Lower lobe of right lung (tissue), 2 donors: ENCODE measurements at regions not wholly inside any gene's neighbourhood (a gene's known extent, or its start where the extent isn't known, plus 50 kb on each side); places are given as distances from the start of the nearest gene placed in this dataset.

Experiments used
- ATAC-seq, 2 donors: fragments of 200-7000 bp; cut with Tn5 transposase; one replicate each; pipeline ENCODE4 v1.9.1; 2020 to 2022; ENCODE audit warnings: mild to moderate bottlenecking in 2 of 2, moderate library complexity in 2 of 2
- DNase-seq: peaks from one replicate; pipeline ENCODE4 v3.0.0-alpha.2; 2020
- H3K27ac ChIP-seq: fragments of 200-600 bp; one replicate; pipeline ENCODE4 v1.8.0; 2022
- H3K27me3 ChIP-seq: fragments of 200-600 bp; one replicate; pipeline ENCODE4 v1.8.0; 2022; ENCODE audit warnings: low read depth
- H3K36me3 ChIP-seq: fragments of 200-600 bp; one replicate; pipeline ENCODE4 v1.8.0; 2022; ENCODE audit warnings: mild to moderate bottlenecking
- H3K4me1 ChIP-seq: fragments of 200-600 bp; one replicate; pipeline ENCODE4 v1.8.0; 2022
- H3K4me3 ChIP-seq: fragments of 200-600 bp; one replicate; pipeline ENCODE4 v1.8.0; 2022; ENCODE audit warnings: mild to moderate bottlenecking
- H3K9me3 ChIP-seq: fragments of 200-600 bp; one replicate; pipeline ENCODE4 v1.8.0; 2022
- intact Hi-C: fragments of 100-400 bp; cut with DNase I; formaldehyde crosslinking; loops from one replicate; pipeline ENCODE4 v1.11.0; 2022
- TF ChIP-seq, protein P1 (sequence below): fragments of 200-600 bp; IDR thresholded peaks from one replicate; pipeline ENCODE4 v1.8.0; 2022; ENCODE audit warnings: antibody characterized with exemption, mild to moderate bottlenecking
- donor health status: DM: no; HTN: yes; CAD: no; lungs with severe emphysema.

DNA sequence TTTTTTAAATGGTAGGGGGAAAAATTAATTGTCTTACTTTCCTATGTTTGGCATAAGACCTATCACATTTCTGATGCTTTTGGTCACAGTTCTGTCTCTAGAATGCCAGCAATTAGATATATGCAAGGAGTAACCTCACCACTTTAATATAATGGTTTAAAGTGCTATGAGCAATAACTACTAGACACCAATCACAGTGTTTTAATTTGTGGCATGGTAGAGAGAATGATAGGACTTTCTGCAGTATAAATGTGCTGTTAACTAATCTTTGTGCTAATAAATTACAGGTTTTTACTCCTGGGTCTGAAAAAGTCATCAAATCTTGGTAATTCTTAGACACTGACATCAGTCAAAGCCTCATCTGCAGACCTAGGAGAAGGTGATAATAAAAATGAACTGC, 2110.3 kb downstream of the NCAM2 start:
- Histone ChIP-seq H3K9me3 (no peaks in the 10 kb centered on the region), H3K36me3 (no peaks in the 10 kb centered on the region), H3K27me3 (no peaks in the 10 kb centered on the region), H3K27ac (no peak overlapping the region), H3K4me3 (no peak overlapping the region), H3K4me1 (no peaks in the 10 kb centered on the region)
- intact Hi-C loops, result no loop called here
- ATAC-seq (no peak), DNase-seq (no peak)
- TF ChIP-seq, protein P1, sequence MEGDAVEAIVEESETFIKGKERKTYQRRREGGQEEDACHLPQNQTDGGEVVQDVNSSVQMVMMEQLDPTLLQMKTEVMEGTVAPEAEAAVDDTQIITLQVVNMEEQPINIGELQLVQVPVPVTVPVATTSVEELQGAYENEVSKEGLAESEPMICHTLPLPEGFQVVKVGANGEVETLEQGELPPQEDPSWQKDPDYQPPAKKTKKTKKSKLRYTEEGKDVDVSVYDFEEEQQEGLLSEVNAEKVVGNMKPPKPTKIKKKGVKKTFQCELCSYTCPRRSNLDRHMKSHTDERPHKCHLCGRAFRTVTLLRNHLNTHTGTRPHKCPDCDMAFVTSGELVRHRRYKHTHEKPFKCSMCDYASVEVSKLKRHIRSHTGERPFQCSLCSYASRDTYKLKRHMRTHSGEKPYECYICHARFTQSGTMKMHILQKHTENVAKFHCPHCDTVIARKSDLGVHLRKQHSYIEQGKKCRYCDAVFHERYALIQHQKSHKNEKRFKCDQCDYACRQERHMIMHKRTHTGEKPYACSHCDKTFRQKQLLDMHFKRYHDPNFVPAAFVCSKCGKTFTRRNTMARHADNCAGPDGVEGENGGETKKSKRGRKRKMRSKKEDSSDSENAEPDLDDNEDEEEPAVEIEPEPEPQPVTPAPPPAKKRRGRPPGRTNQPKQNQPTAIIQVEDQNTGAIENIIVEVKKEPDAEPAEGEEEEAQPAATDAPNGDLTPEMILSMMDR, result no peak

DNA sequence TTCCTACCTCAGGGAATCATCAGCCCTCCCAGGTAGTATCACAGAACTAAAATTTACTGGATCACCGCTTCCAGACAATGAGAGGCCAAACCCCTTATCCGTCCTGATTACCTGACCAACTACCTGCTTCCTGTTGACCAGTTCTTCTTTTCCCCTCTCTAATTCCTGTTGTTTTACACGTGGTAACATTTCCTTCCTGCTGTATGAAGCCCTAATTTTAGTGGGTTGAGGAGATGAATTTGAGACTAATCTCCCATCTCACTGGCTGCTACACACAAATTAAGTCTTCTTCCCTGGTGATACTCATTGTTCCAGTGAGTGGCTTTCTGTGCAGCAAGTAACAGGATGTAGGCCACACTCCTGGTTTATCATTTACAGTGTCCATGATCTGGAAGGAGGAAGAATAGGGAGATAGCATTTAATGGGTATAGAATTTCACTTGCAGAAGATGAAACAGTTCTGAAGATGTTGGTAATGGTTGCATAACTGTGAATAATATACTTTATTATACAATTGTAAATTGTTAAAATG, 2112.9 kb downstream of the NCAM2 start:
- intact Hi-C loops, result no loop called here
- Histone ChIP-seq H3K36me3 (no peaks in the 10 kb centered on the region), H3K4me3 (no peak overlapping the region), H3K4me1 (no peaks in the 10 kb centered on the region), H3K27me3 (no peaks in the 10 kb centered on the region), H3K27ac (no peak overlapping the region), H3K9me3 (no peaks in the 10 kb centered on the region)
- TF ChIP-seq, protein P1, result no peak
- ATAC-seq (no peak), DNase-seq (no peak)

DNA sequence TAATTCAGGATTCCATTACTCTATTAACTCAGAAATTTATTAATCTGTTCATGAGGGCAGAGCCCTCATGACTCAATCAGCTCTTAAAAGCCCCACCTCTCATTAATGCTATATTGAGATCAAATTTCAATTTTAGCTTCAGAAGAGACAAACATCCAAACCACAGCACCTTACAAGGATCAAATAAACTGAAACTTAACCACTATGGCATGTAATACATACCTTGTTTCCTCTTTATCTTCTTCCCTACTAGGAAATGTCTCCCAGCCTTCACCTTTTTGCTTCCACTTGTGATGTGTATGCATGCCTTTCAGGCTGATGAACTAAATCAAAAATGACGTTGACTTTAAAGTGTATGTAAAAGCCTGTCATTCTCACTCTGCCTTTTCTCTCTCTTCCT, 2121.3 kb downstream of the NCAM2 start:
- no peak for ATAC-seq
- no peak overlapping the region for H3K27ac ChIP-seq

DNA sequence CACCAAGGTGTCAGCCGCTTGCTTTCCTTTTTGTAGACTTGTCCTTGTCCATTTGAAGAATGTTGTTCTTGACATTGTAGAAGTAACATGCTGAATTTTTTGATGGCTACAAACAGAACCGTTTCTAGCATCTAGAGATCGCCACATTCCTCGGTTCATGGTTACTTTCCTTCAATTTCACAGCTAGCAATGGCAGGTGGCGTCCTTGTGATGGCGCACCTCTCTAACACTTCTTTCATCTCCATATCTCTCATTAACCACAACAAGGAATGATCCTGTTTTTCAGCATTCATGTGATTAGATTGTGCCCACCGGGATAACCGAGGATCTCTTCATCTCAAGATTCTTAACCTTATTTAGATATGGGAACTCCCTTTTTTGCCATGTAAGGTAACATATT, 2129.8 kb downstream of the NCAM2 start:
- ATAC-seq, result no peak
- intact Hi-C loops, result no loop called here
- Histone ChIP-seq H3K9me3 (no peaks in the 10 kb centered on the region), H3K36me3 (no peaks in the 10 kb centered on the region), H3K4me3 (no peak overlapping the region), H3K27me3 (no peaks in the 10 kb centered on the region), H3K4me1 (no peaks in the 10 kb centered on the region), H3K27ac (no peak overlapping the region)
- no peak for DNase-seq
- TF ChIP-seq, protein P1, result no peak

More for the DNA sequence above, 2121.3 kb downstream of the NCAM2 start:
- H3K9me3 ChIP-seq, result no peaks in the 10 kb centered on the region
- intact Hi-C loops, result no loop called here
- no peaks in the 10 kb centered on the region for H3K4me1 ChIP-seq
- TF ChIP-seq, protein P1, result no peak
- no peaks in the 10 kb centered on the region for H3K27me3 ChIP-seq
- H3K4me3 ChIP-seq, result no peak overlapping the region
- no peak for DNase-seq
- no peaks in the 10 kb centered on the region for H3K36me3 ChIP-seq

DNA sequence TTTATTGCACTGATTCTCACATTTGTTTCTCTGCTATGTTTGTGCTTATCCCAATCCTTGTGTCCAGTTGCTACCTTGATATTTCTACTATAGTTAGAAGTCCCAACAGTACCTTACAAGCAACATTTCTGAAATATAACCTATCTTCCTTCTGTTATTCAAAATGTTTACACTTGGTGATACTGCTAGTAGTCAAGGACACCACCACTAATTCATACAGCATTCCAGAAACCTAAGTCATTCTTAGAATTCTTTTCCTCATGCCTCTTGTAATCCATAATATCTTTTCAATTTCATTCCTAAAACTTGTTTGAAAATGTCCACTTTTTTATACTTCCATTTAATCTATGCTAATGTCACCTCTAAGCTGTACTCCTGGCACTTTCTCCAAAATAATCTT, 2132.1 kb downstream of the NCAM2 start:
- Histone ChIP-seq H3K9me3 (no peaks in the 10 kb centered on the region), H3K36me3 (no peaks in the 10 kb centered on the region), H3K27ac (no peak overlapping the region), H3K4me3 (no peak overlapping the region), H3K27me3 (no peaks in the 10 kb centered on the region), H3K4me1 (no peaks in the 10 kb centered on the region)
- intact Hi-C loops, result no loop called here
- DNase-seq (no peak), ATAC-seq (no peak)
- TF ChIP-seq, protein P1, result no peak

DNA sequence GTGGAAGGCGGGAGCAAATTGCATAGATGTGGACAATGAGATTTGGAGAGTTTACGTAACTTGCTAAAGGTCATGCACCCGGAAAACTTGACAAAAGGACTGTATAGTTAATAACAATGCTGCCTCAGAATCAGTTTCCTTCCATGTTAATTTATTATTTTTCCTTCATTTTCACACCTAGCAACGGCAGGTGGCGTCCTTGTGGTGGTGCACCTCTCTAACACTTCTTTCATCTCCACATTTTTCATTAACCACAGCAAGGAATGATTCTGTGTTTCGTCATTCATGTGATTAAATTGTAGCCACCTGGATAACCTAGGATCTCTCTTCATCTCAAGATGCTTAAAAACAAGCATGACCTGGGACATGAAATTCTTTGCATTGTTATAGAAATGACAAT, 2133.0 kb downstream of the NCAM2 start:
- Histone ChIP-seq H3K4me1 (no peaks in the 10 kb centered on the region), H3K27ac (no peak overlapping the region), H3K4me3 (no peak overlapping the region), H3K9me3 (no peaks in the 10 kb centered on the region), H3K36me3 (no peaks in the 10 kb centered on the region), H3K27me3 (no peaks in the 10 kb centered on the region)
- ATAC-seq (no peak), DNase-seq (no peak)
- TF ChIP-seq, protein P1, result no peak
- intact Hi-C loops, result no loop called here
